ENCODE measurements at regions not wholly inside any gene's neighbourhood (a gene's known extent, or its start where the extent isn't known, plus 50 kb on each side); places are given as distances from the start of the nearest gene placed in this dataset.
"Not testable (repeated sequence)": the region's sequence is repeated elsewhere in the genome, so short reads cannot be mapped to it uniquely, and the experiment has no call there.

- no peak for TF ChIP-seq MAFK (IDR thresholded peaks at IDR 0.05; ENCODE audit: low read depth, low read length)
- TF ChIP-seq MAZ (IDR thresholded peaks at IDR 0.05; ENCODE audit: borderline replicate concordance, low read depth, low read length) = no peak
- no peak for TF ChIP-seq FOS (IDR thresholded peaks at IDR 0.05; ENCODE audit: low read depth, low read length)
Measured at GRCh38 chr14:97806891-97807290, 1009.7 kb downstream of the VRK1 start (continued).

GRCh38 chr14:97808541-97808940 is 1011.4 kb downstream of the VRK1 start:
- H2BK5ac ChIP-seq (ENCODE audit: low read depth, low read length, poor library complexity, severe bottlenecking); H4K5ac ChIP-seq (ENCODE audit: low read depth, low read length); ATAC-seq (ENCODE audit: low read depth); H4K20me1 ChIP-seq (ENCODE audit: insufficient read depth, low read length); H3K56ac ChIP-seq (ENCODE audit: extremely low read depth, insufficient read depth, low read length); H3K14ac ChIP-seq (replicated peaks; ENCODE audit: low read depth, low read length); H3K27ac ChIP-seq (ENCODE audit: insufficient read depth, low read length); H3K18ac ChIP-seq (ENCODE audit: low read depth, low read length); H4K8ac ChIP-seq (ENCODE audit: low read depth in 2 of 2, low read length in 2 of 2); dilution Hi-C loops (cut with HindIII; ENCODE audit: low sequenced_read_pairs, unreplicated experiment); H2AK5ac ChIP-seq (ENCODE audit: low read depth, low read length); H3K4ac ChIP-seq (ENCODE audit: low read depth, low read length); H3K36me3 ChIP-seq (ENCODE audit: control insufficient read depth, insufficient read depth, low read length); H2BK120ac ChIP-seq (ENCODE audit: low read depth, low read length); H3K4me2 ChIP-seq (ENCODE audit: low read depth, low read length); H2AK9ac ChIP-seq (replicated peaks; ENCODE audit: low read depth, low read length, poor library complexity); H3K9me1 ChIP-seq (ENCODE audit: insufficient read depth, low read length); POLR2A ChIA-PET (ENCODE audit: unreplicated experiment); H2BK15ac ChIP-seq (ENCODE audit: low read depth, low read length); CTCF ChIA-PET; H4K91ac ChIP-seq (ENCODE audit: insufficient read depth, low read depth, low read length); intact Hi-C loops (cut with micrococcal nuclease); H2AFZ ChIP-seq (replicated peaks; ENCODE audit: low read length, poor library complexity); H3K9ac ChIP-seq (ENCODE audit: low read depth, low read length); BruUV-seq (replicated peaks); H3K4me3 ChIP-seq (ENCODE audit: insufficient read depth, low read depth, low read length); H2BK20ac ChIP-seq (ENCODE audit: low read depth, low read length); H3K23ac ChIP-seq (ENCODE audit: low read depth, low read length); in situ Hi-C loops (cut with MboI; ENCODE audit: low sequenced_read_pairs); H3K79me1 ChIP-seq (ENCODE audit: low read depth in 1 of 2, low read length in 2 of 2); H3K4me1 ChIP-seq (ENCODE audit: control insufficient read depth, insufficient read depth, low read length); H3K27me3 ChIP-seq (ENCODE audit: control insufficient read depth, insufficient read depth, low read length); DNase-seq: not testable (repeated sequence)
- WGBS, 2 experiments (ENCODE audit: extremely low coverage in 2 of 2, insufficient read length in 1 of 2) = 60% methylated on average over 2 of the region's 4 CpGs; no CpG with 5 or more reads in 1 of the 2 experiments
- H3K9me3 ChIP-seq (ENCODE audit: control insufficient read depth, insufficient read depth, low read length) = peaks cover 18% of the 10 kb centered on the region; the same call in 1 of the 2 replicates

Data from IMR-90 (cell line).